A549 (cell line): ENCODE measurements at regions not wholly inside any gene's neighbourhood (a gene's known extent, or its start where the extent isn't known, plus 50 kb on each side); places are given as distances from the start of the nearest gene placed in this dataset.

Experiments used
- ATAC-seq, 2 experiments: fragments of 200-7000 bp in 1 of 2; fragments of >200 bp in 1 of 2; cut with Nextera tagmentation in 1 of 2; cut with Tn5 transposase in 1 of 2; 3 replicates each; pipeline versions ENCODE4 v1.8.0 to v1.9.1; 2018 to 2020; ENCODE audit warnings: mild to moderate bottlenecking in 1 of 2, moderate library complexity in 1 of 2
- CTCF ChIA-PET: fragments of 300-600 bp; sonication (Branson Sonifier 250); formaldehyde crosslinking; extraction: SDS; loops from one replicate; lab custom pipeline; 2021; ENCODE audit warnings: antibody characterized with exemption, inconsistent platforms; lab: Yijun Ruan, JAX
- POLR2A ChIA-PET: fragments of 350-600 bp; formaldehyde crosslinking; extraction: SDS; loops from one replicate; lab custom pipeline; 2021; ENCODE audit warnings: antibody characterized with exemption, inconsistent platforms; lab: Yijun Ruan, JAX
- DNase-seq, 2 experiments: peaks; one replicate each; pipeline versions ENCODE4 v3.0.0 to v3.0.0-alpha.2; 2011 to 2016; ENCODE audit warnings: low read depth in 1 of 2, low spot score in 1 of 2
- FAIRE-seq: peaks from 2 replicates; lab custom pipeline; 2011; peaks lifted over from hg19 to GRCh38; lab: Jason Lieb, UNC
- H3K27ac ChIP-seq, 2 experiments: fragments of >200 bp; sonication (Bioruptor Twin); formaldehyde crosslinking; 3 replicates each; pipeline ENCODE4 v1.5.1; 2016 to 2017
- H3K4me1 ChIP-seq: fragments of >200 bp; sonication (Bioruptor Twin); formaldehyde crosslinking; 3 replicates; pipeline ENCODE4 v1.6.1; 2016
- H3K4me2 ChIP-seq: fragments of >200 bp; sonication (Bioruptor Twin); formaldehyde crosslinking; 3 replicates; pipeline ENCODE4 v1.6.1; 2016
- H3K4me3 ChIP-seq: fragments of >200 bp; sonication (Bioruptor Twin); formaldehyde crosslinking; 3 replicates; pipeline ENCODE4 v1.5.1; 2016
- H3K9me3 ChIP-seq: fragments of >200 bp; sonication (Bioruptor Twin); formaldehyde crosslinking; 3 replicates; pipeline ENCODE4 v1.6.1; 2016
- BCL3 ChIP-seq: fragments of >200 bp; sonication (Bioruptor Twin); formaldehyde crosslinking; IDR thresholded peaks from 3 replicates; pipeline ENCODE4 v1.6.1; 2016
- BHLHE40 ChIP-seq: IDR thresholded peaks from 2 replicates; pipeline ENCODE4 v1.6.1; 2012; ENCODE audit warnings: low read depth, low read length, inconsistent platforms
- CBX2 ChIP-seq: fragments of 200-600 bp; sonication (generic); IDR thresholded peaks from 2 replicates; pipeline ENCODE4 v1.6.1; 2016; ENCODE audit warnings: low read depth, mild to moderate bottlenecking, borderline replicate concordance
- CBX8 ChIP-seq: fragments of 200-600 bp; sonication (generic); IDR thresholded peaks from 2 replicates; pipeline ENCODE4 v1.6.1; 2016
- CHD4 ChIP-seq: fragments of 200-600 bp; sonication (generic); IDR thresholded peaks from 2 replicates; pipeline ENCODE4 v1.6.1; 2016; ENCODE audit warnings: antibody characterized with exemption, mild to moderate bottlenecking, borderline replicate concordance
- CTCF ChIP-seq: fragments of >200 bp; sonication (Bioruptor Twin); formaldehyde crosslinking; IDR thresholded peaks from 3 replicates; pipeline ENCODE4 v1.5.1; 2016
- E2F6 ChIP-seq: IDR thresholded peaks from 2 replicates; pipeline ENCODE4 v1.6.1; 2012; ENCODE audit warnings: low read depth, borderline replicate concordance
- ELK1 ChIP-seq: fragments of 150-350 bp; IDR thresholded peaks from 2 replicates; pipeline ENCODE4 v1.6.1; 2014; ENCODE audit warnings: low read depth, mild to moderate bottlenecking, low read length
- FOSB ChIP-seq: fragments of 250-450 bp; sonication (Bioruptor Pico); IDR thresholded peaks from 2 replicates; pipeline ENCODE4 v1.5.0; 2020; ENCODE audit warnings: mild to moderate bottlenecking, moderate library complexity
- GATA3 ChIP-seq: IDR thresholded peaks from 2 replicates; pipeline ENCODE4 v1.6.1; 2012; ENCODE audit warnings: borderline replicate concordance
- HOXA7 ChIP-seq: fragments of 250-450 bp; sonication (Bioruptor Pico); IDR thresholded peaks from 2 replicates; pipeline ENCODE4 v1.5.0; 2020; ENCODE audit warnings: mild to moderate bottlenecking, moderate library complexity
- HOXB13 ChIP-seq: fragments of 250-450 bp; sonication (Bioruptor Pico); IDR thresholded peaks from 2 replicates; pipeline ENCODE4 v1.5.0; 2020; ENCODE audit warnings: low read depth, mild to moderate bottlenecking, moderate library complexity
- JUNB ChIP-seq: fragments of >200 bp; sonication (Bioruptor Twin); formaldehyde crosslinking; IDR thresholded peaks from 2 replicates; pipeline ENCODE4 v1.6.1; 2016
- KDM1A ChIP-seq: fragments of 200-600 bp; sonication (generic); IDR thresholded peaks from 2 replicates; pipeline ENCODE4 v1.6.1; 2016; ENCODE audit warnings: low read depth, mild to moderate bottlenecking
- NR3C1 ChIP-seq: fragments of >200 bp; sonication (Bioruptor Twin); formaldehyde crosslinking; IDR thresholded peaks from 3 replicates; pipeline ENCODE4 v1.6.1; 2017
- PHF8 ChIP-seq: fragments of 200-600 bp; sonication (generic); IDR thresholded peaks from 2 replicates; pipeline ENCODE4 v1.6.1; 2016; ENCODE audit warnings: low read depth, mild to moderate bottlenecking, antibody characterized with exemption, moderate library complexity, borderline replicate concordance
- POLR2A ChIP-seq: IDR thresholded peaks from 2 replicates; pipeline ENCODE4 v1.6.1; 2012; ENCODE audit warnings: mild to moderate bottlenecking, low read length
- POLR2AphosphoS2 ChIP-seq: conservative IDR thresholded peaks from 2 replicates; pipeline ENCODE4 v1.6.1; 2012; ENCODE audit warnings: low read length, improper control_type of control experiment, inconsistent platforms
- RAD21 ChIP-seq, 2 experiments: fragments of >200 bp in 1 of 2; sonication (Bioruptor Twin) in 1 of 2; formaldehyde crosslinking in 1 of 2; IDR thresholded peaks in 1 of 2; conservative IDR thresholded peaks in 1 of 2; 2 replicates in 1 of 2; 3 replicates in 1 of 2; pipeline ENCODE4 v1.6.1; 2012 to 2018; ENCODE audit warnings: inconsistent platforms in 1 of 2
- RCOR1 ChIP-seq: fragments of 150-350 bp; IDR thresholded peaks from 2 replicates; pipeline ENCODE4 v1.6.1; 2014; ENCODE audit warnings: antibody characterized with exemption, low read length, low read depth
- RFX5 ChIP-seq: fragments of 450-650 bp; IDR thresholded peaks from 2 replicates; pipeline ENCODE4 v1.7.1; 2014; ENCODE audit warnings: antibody characterized with exemption, mild to moderate bottlenecking, moderate library complexity
- USF2 ChIP-seq: fragments of 450-650 bp; IDR thresholded peaks from 2 replicates; pipeline ENCODE4 v1.6.1; 2014; ENCODE audit warnings: antibody characterized with exemption
- WGBS: methylation state at CpG from one replicate; pipeline ENCODE4 v1.1.6; 2017; ENCODE audit errors: missing lambda C conversion rate; 5-methylcytosine and 5-hydroxymethylcytosine counted together

- no peaks in the 10 kb centered on the region for H3K4me1 ChIP-seq
- H3K9me3 ChIP-seq: no peaks in the 10 kb centered on the region
- no peak for FAIRE-seq
- 7% methylated on average over 4 of the region's 4 CpGs for WGBS
- CTCF ChIA-PET: no interaction called here
- H3K4me2 ChIP-seq: no peak overlapping the region
- POLR2A ChIA-PET: no interaction called here
- TF ChIP-seq GATA3: no peak
- no peak for TF ChIP-seq ELK1
- no peak for TF ChIP-seq NR3C1
- no peak for TF ChIP-seq PHF8
- TF ChIP-seq CHD4: no peak
- TF ChIP-seq POLR2AphosphoS2: no peak
- no peak for TF ChIP-seq JUNB
- no peak for TF ChIP-seq POLR2A
- no peak for TF ChIP-seq RFX5
- H3K27ac ChIP-seq: no peak overlapping the region
- no peak overlapping the region for H3K4me3 ChIP-seq
- DNase-seq: no peak
- no peak for ATAC-seq
Measured at GRCh38 chr1:213530611-213531320, 457.0 kb upstream of the PROX1 start.

GRCh38 chr1:213531369-213532310 is 456.1 kb upstream of the PROX1 start:
- 32% methylated on average over 12 of the region's 12 CpGs for WGBS
- no peak overlapping the region for H3K4me3 ChIP-seq
- no peak for ATAC-seq
- no peak for DNase-seq
- FAIRE-seq: no peak
- ChIA-PET POLR2A (no interaction called here), CTCF (no interaction called here)
- H3K9me3 ChIP-seq: no peaks in the 10 kb centered on the region
- H3K27ac ChIP-seq: no peak overlapping the region
- H3K4me2 ChIP-seq: no peak overlapping the region
- TF ChIP-seq HOXB13 (CRISPR knock-in tag) (no peak), RAD21 (conservative IDR thresholded peaks at IDR 0.05 in 1 of 2, IDR thresholded peaks at IDR 0.05 in 1 of 2) (no peak), CBX2 (no peak), CTCF (no peak), E2F6 (no peak), BCL3 (no peak), PHF8 (no peak), FOSB (CRISPR knock-in tag) (no peak), JUNB (no peak), CBX8 (no peak), KDM1A (no peak), POLR2A (no peak), HOXA7 (CRISPR knock-in tag) (no peak), USF2 (no peak), RFX5 (no peak), RCOR1 (no peak), BHLHE40 (no peak)
- H3K4me1 ChIP-seq: no peaks in the 10 kb centered on the region
